Adipocyte (in vitro differentiated cells): ENCODE measurements at regions not wholly inside any gene's neighbourhood (a gene's known extent, or its start where the extent isn't known, plus 50 kb on each side); places are given as distances from the start of the nearest gene placed in this dataset.

Experiments used
- DNase-seq: peaks from one replicate; pipeline ENCODE4 v3.0.0-alpha.2; 2015; ENCODE audit warnings: low read depth
- H3K27me3 ChIP-seq: replicated peaks from 2 replicates; pipeline ENCODE4 v1.7.0; 2013; ENCODE audit warnings: mild to moderate bottlenecking, low read length, moderate library complexity; ENCODE audit not compliant: control insufficient read depth, insufficient read depth
- H3K36me3 ChIP-seq: 2 replicates; pipeline ENCODE4 v1.7.0; 2013; ENCODE audit warnings: low read length, mild to moderate bottlenecking, moderate library complexity; ENCODE audit not compliant: control insufficient read depth, insufficient read depth, severe bottlenecking
- H3K4me1 ChIP-seq: 2 replicates; pipeline ENCODE4 v1.7.0; 2013; ENCODE audit warnings: mild to moderate bottlenecking, low read length, moderate library complexity; ENCODE audit not compliant: control insufficient read depth, insufficient read depth
- H3K4me3 ChIP-seq: 2 replicates; pipeline ENCODE4 v1.7.0; 2013; ENCODE audit warnings: mild to moderate bottlenecking, low read length, moderate library complexity
- H3K9ac ChIP-seq: 2 replicates; pipeline ENCODE4 v1.7.0; 2013; ENCODE audit warnings: mild to moderate bottlenecking, low read length, moderate library complexity
- H3K9me3 ChIP-seq: 2 replicates; pipeline ENCODE4 v1.7.0; 2013; ENCODE audit warnings: mild to moderate bottlenecking, low read length, moderate library complexity; ENCODE audit not compliant: control insufficient read depth

- no peak overlapping the region for H3K9ac ChIP-seq
- H3K27me3 ChIP-seq, result no peaks in the 10 kb centered on the region
- H3K4me3 ChIP-seq, result no peak overlapping the region
- H3K36me3 ChIP-seq, result no peaks in the 10 kb centered on the region
- no peak for DNase-seq
- H3K4me1 ChIP-seq, result peaks cover 22% of the 10 kb centered on the region
- no peaks in the 10 kb centered on the region for H3K9me3 ChIP-seq
Measured at GRCh38 chr6:169142538-169142844, 111.2 kb downstream of the THBS2 start.

- Histone ChIP-seq H3K4me3 (no peak overlapping the region), H3K9ac (no peak overlapping the region), H3K9me3 (no peaks in the 10 kb centered on the region), H3K27me3 (no peaks in the 10 kb centered on the region), H3K36me3 (no peaks in the 10 kb centered on the region), H3K4me1 (peaks cover 22% of the 10 kb centered on the region)
- no peak for DNase-seq
Measured at GRCh38 chr6:169141671-169142537, 111.7 kb downstream of the THBS2 start.

GRCh38 chr6:169140986-169141495 lies 112.6 kb downstream of the THBS2 start:
- H3K9me3 ChIP-seq, result no peaks in the 10 kb centered on the region
- no peak for DNase-seq
- no peaks in the 10 kb centered on the region for H3K27me3 ChIP-seq
- no peak overlapping the region for H3K9ac ChIP-seq
- no peak overlapping the region for H3K4me3 ChIP-seq
- no peaks in the 10 kb centered on the region for H3K36me3 ChIP-seq
- peaks cover 22% of the 10 kb centered on the region for H3K4me1 ChIP-seq

- H3K27me3 ChIP-seq, result no peaks in the 10 kb centered on the region
- H3K9me3 ChIP-seq, result peaks cover 4% of the 10 kb centered on the region
- no peaks in the 10 kb centered on the region for H3K36me3 ChIP-seq
- no peak for DNase-seq
- H3K4me1 ChIP-seq, result peaks cover 15% of the 10 kb centered on the region
- H3K9ac ChIP-seq, result no peak overlapping the region
- H3K4me3 ChIP-seq, result no peak overlapping the region
Measured at GRCh38 chr6:169139179-169139971, 114.3 kb downstream of the THBS2 start.

- DNase-seq, result no peak
- Histone ChIP-seq H3K27me3 (no peaks in the 10 kb centered on the region), H3K9me3 (peaks cover 16% of the 10 kb centered on the region)
Measured at GRCh38 chr6:169132352-169132940, 121.2 kb downstream of the THBS2 start.

GRCh38 chr6:169131390-169131789 lies 122.3 kb downstream of the THBS2 start:
- no peaks in the 10 kb centered on the region for H3K27me3 ChIP-seq
- no peak overlapping the region for H3K4me3 ChIP-seq
- no peak overlapping the region for H3K9ac ChIP-seq
- H3K9me3 ChIP-seq, result peaks cover 16% of the 10 kb centered on the region
- peaks cover 5% of the 10 kb centered on the region for H3K4me1 ChIP-seq
- DNase-seq, result no peak
- no peaks in the 10 kb centered on the region for H3K36me3 ChIP-seq

More at GRCh38 chr6:169132352-169132940, 121.2 kb downstream of the THBS2 start:
- H3K36me3 ChIP-seq, result no peaks in the 10 kb centered on the region
- no peak overlapping the region for H3K9ac ChIP-seq
- H3K4me1 ChIP-seq, result peaks cover 5% of the 10 kb centered on the region
- H3K4me3 ChIP-seq, result no peak overlapping the region

GRCh38 chr6:169130113-169130512 lies 123.5 kb downstream of the THBS2 start:
- H3K9ac ChIP-seq, result no peak overlapping the region
- H3K4me1 ChIP-seq, result peaks cover 5% of the 10 kb centered on the region
- H3K27me3 ChIP-seq, result no peaks in the 10 kb centered on the region
- DNase-seq, result no peak
- H3K9me3 ChIP-seq, result peaks cover 16% of the 10 kb centered on the region
- no peaks in the 10 kb centered on the region for H3K36me3 ChIP-seq
- H3K4me3 ChIP-seq, result no peak overlapping the region

GRCh38 chr6:169121013-169121412 lies 132.6 kb downstream of the THBS2 start:
- Histone ChIP-seq H3K9ac (no peak overlapping the region), H3K9me3 (no peaks in the 10 kb centered on the region), H3K27me3 (no peaks in the 10 kb centered on the region), H3K36me3 (no peaks in the 10 kb centered on the region), H3K4me3 (no peak overlapping the region), H3K4me1 (peaks cover 2% of the 10 kb centered on the region)
- no peak for DNase-seq

GRCh38 chr6:169119669-169120068 lies 134.0 kb downstream of the THBS2 start:
- no peak overlapping the region for H3K4me3 ChIP-seq
- no peaks in the 10 kb centered on the region for H3K36me3 ChIP-seq
- no peaks in the 10 kb centered on the region for H3K27me3 ChIP-seq
- no peak overlapping the region for H3K9ac ChIP-seq
- H3K4me1 ChIP-seq, result peaks cover 15% of the 10 kb centered on the region
- H3K9me3 ChIP-seq, result no peaks in the 10 kb centered on the region
- no peak for DNase-seq

GRCh38 chr6:169118346-169118830 lies 135.3 kb downstream of the THBS2 start:
- Histone ChIP-seq H3K9me3 (no peaks in the 10 kb centered on the region), H3K4me1 (peaks cover 15% of the 10 kb centered on the region), H3K36me3 (no peaks in the 10 kb centered on the region), H3K9ac (no peak overlapping the region), H3K4me3 (no peak overlapping the region), H3K27me3 (no peaks in the 10 kb centered on the region)
- no peak for DNase-seq

GRCh38 chr6:169117663-169118062 lies 136.0 kb downstream of the THBS2 start:
- H3K4me1 ChIP-seq, result peaks cover 15% of the 10 kb centered on the region

More at GRCh38 chr6:169117663-169118062, 136.0 kb downstream of the THBS2 start:
- H3K9me3 ChIP-seq, result no peaks in the 10 kb centered on the region
- no peaks in the 10 kb centered on the region for H3K27me3 ChIP-seq
- no peak overlapping the region for H3K4me3 ChIP-seq
- no peak overlapping the region for H3K9ac ChIP-seq
- no peaks in the 10 kb centered on the region for H3K36me3 ChIP-seq
- DNase-seq, result no peak
